ENCODE measurements at regions not wholly inside any gene's neighbourhood (a gene's known extent, or its start where the extent isn't known, plus 50 kb on each side); places are given as distances from the start of the nearest gene placed in this dataset.

DNA sequence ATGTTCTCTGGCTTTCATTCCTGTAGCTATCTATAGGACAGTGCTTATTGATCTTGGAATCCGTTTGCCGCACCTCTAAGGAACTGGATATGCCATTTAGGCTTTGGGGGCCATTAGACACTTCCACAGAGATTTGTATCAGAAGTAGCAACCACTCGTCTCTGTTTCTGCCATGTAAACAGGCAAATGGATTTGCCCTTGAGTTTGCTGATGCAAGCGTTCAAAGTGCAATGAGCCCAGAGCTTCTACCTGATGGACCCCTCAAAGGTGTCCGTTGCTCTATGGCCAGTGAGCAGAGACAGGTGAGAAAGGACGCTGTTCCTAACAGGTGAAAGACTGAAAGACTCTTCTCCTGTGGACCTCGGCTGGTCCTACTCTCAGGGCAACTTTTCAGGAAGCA is 302.9 kb downstream of the ZNF536 start:
- Histone ChIP-seq H3K4me1 (ENCODE audit: low read depth) (no peaks in the 10 kb centered on the region), H3K4me3 (no peak overlapping the region), H3K36me3 (ENCODE audit: low read depth) (no peaks in the 10 kb centered on the region), H3K9me3 (no peaks in the 10 kb centered on the region)
- no peak for ATAC-seq
- intact Hi-C loops (cut with DNase I, micrococcal nuclease), result no loop called here
- TF ChIP-seq, protein P1, sequence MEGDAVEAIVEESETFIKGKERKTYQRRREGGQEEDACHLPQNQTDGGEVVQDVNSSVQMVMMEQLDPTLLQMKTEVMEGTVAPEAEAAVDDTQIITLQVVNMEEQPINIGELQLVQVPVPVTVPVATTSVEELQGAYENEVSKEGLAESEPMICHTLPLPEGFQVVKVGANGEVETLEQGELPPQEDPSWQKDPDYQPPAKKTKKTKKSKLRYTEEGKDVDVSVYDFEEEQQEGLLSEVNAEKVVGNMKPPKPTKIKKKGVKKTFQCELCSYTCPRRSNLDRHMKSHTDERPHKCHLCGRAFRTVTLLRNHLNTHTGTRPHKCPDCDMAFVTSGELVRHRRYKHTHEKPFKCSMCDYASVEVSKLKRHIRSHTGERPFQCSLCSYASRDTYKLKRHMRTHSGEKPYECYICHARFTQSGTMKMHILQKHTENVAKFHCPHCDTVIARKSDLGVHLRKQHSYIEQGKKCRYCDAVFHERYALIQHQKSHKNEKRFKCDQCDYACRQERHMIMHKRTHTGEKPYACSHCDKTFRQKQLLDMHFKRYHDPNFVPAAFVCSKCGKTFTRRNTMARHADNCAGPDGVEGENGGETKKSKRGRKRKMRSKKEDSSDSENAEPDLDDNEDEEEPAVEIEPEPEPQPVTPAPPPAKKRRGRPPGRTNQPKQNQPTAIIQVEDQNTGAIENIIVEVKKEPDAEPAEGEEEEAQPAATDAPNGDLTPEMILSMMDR (IDR thresholded peaks at IDR 0.05), result no peak
- no peak for DNase-seq

GRCh38 chr19:30674656-30675055 is 302.5 kb downstream of the ZNF536 start:
- H3K9me3 ChIP-seq, result no peaks in the 10 kb centered on the region
- intact Hi-C loops (cut with DNase I, micrococcal nuclease), result no loop called here
- DNase-seq (no peak), ATAC-seq (no peak)
- TF ChIP-seq, protein P1 (IDR thresholded peaks at IDR 0.05), result no peak
- no peaks in the 10 kb centered on the region for H3K36me3 ChIP-seq (ENCODE audit: low read depth)
- no peaks in the 10 kb centered on the region for H3K4me1 ChIP-seq (ENCODE audit: low read depth)
- H3K4me3 ChIP-seq, result no peak overlapping the region

DNA sequence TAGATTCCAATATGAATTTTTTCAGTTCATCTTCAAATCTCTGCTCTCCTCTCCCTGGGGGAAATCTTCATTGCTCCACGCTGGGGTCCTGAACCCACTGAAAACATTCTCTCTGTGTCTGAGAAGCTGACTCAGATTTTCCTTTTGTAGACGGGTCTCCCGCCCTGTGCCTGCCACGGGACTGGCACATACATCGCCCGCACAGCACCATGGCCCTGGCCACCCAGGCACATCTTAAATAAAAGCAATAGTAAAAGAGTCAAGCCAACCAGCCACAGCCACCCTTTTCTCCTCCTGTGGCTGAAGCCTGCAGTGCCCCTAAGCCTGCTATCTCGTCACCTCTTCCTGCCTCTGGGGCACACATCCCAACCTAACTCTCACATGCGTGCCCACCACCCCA is 301.2 kb downstream of the ZNF536 start:
- H3K4me1 ChIP-seq (ENCODE audit: low read depth), result no peaks in the 10 kb centered on the region
- intact Hi-C loops (cut with DNase I, micrococcal nuclease), result no loop called here
- TF ChIP-seq, protein P1 (IDR thresholded peaks at IDR 0.05), result no peak
- H3K36me3 ChIP-seq (ENCODE audit: low read depth), result no peaks in the 10 kb centered on the region
- DNase-seq (no peak), ATAC-seq (no peak)
- H3K4me3 ChIP-seq, result no peak overlapping the region
- H3K9me3 ChIP-seq, result no peaks in the 10 kb centered on the region

- no peak for DNase-seq
- Histone ChIP-seq H3K4me1 (ENCODE audit: low read depth) (no peaks in the 10 kb centered on the region), H3K36me3 (ENCODE audit: low read depth) (no peaks in the 10 kb centered on the region), H3K4me3 (no peak overlapping the region), H3K9me3 (no peaks in the 10 kb centered on the region)
- TF ChIP-seq, protein P1 (IDR thresholded peaks at IDR 0.05), result no peak
- ATAC-seq, result no peak
- intact Hi-C loops (cut with DNase I, micrococcal nuclease), result no loop called here
Observed at GRCh38 chr19:30672926-30673325, 300.7 kb downstream of the ZNF536 start.

DNA sequence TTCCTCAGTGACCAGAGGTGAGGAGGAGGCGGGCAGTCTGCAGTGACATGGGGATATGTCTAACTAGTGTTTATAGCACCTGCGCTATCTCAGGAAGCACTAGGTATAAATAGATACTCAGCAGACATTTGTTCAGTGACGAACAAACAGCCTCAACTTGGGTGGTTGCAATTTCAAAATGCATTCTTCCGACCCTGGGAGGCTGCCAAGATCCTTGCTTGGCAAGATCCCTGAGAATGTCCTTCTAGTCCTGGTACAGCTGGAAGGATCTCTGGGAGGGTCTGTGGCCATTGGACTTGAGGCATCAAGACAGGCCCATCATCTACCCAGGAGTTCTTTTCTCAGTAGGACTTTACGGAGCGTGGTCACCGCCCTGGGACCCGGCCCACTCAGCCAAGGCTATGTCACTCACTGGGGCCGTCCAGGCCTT is 299.5 kb downstream of the ZNF536 start:
- Histone ChIP-seq H3K36me3 (ENCODE audit: low read depth) (no peaks in the 10 kb centered on the region), H3K9me3 (no peaks in the 10 kb centered on the region), H3K4me1 (ENCODE audit: low read depth) (no peaks in the 10 kb centered on the region), H3K4me3 (no peak overlapping the region)
- intact Hi-C loops (cut with DNase I, micrococcal nuclease), result no loop called here
- TF ChIP-seq, protein P1 (IDR thresholded peaks at IDR 0.05), result no peak
- DNase-seq, result no peak
- no peak for ATAC-seq

DNA sequence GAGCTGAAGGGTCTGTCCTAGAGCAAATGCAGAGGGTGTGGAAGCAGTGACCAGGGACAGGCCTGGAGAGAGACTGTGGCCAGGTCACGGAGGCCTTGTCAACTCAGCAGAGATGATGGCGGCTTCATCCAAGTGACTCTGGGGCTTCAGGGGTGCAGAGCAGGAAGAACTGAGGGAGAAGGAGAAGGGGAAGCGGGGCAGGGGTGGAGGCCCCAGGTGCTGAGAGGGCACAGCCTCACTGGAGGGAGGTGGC is 299.1 kb downstream of the ZNF536 start:
- intact Hi-C loops (cut with DNase I, micrococcal nuclease), result no loop called here
- ATAC-seq, result no peak
- H3K36me3 ChIP-seq (ENCODE audit: low read depth), result no peaks in the 10 kb centered on the region
- H3K9me3 ChIP-seq, result no peaks in the 10 kb centered on the region
- no peak for DNase-seq
- TF ChIP-seq, protein P1 (IDR thresholded peaks at IDR 0.05), result no peak
- H3K4me3 ChIP-seq, result no peak overlapping the region
- H3K4me1 ChIP-seq (ENCODE audit: low read depth), result no peaks in the 10 kb centered on the region
